Stimulated activated memory B cell treated with anti-CD40 and anti-IgM and Interleukin-4, amounts not matched to agents 10 μg/mL and 1 μg/mL and 100 μg/mL, for 72 hours (primary cell): ENCODE measurements at regions not wholly inside any gene's neighbourhood (a gene's known extent, or its start where the extent isn't known, plus 50 kb on each side); places are given as distances from the start of the nearest gene placed in this dataset.

Source experiments
- ATAC-seq: fragments of 150-1000 bp; cut with Tn5 transposase; 2 replicates; pipeline ENCODE4 v1.10.0; 2021
- H3K27ac Mint-ChIP-seq: one replicate; pipeline ENCODE4 v1.8.0; 2022; ENCODE audit warnings: mild to moderate bottlenecking, mixed read lengths
- H3K27me3 Mint-ChIP-seq: one replicate; pipeline ENCODE4 v1.8.0; 2022; ENCODE audit warnings: mixed read lengths
- H3K36me3 Mint-ChIP-seq: one replicate; pipeline ENCODE4 v1.8.0; 2022; ENCODE audit warnings: mixed read lengths
- H3K4me1 Mint-ChIP-seq: one replicate; pipeline ENCODE4 v1.8.0; 2022; ENCODE audit warnings: mixed read lengths
- H3K4me3 Mint-ChIP-seq: one replicate; pipeline ENCODE4 v1.8.0; 2022; ENCODE audit warnings: mild to moderate bottlenecking, moderate library complexity, mixed read lengths
- H3K9me3 Mint-ChIP-seq: one replicate; pipeline ENCODE4 v1.8.0; 2022; ENCODE audit warnings: mixed read lengths

- Mint-ChIP-seq H3K4me1 (no peaks in the 10 kb centered on the region), H3K4me3 (no peak overlapping the region)
These were observed 704.3 kb downstream of the FRK start for GRCh38 chr6:115356371-115356770.

GRCh38 chr6:115323001-115323400 lies 737.7 kb downstream of the FRK start:
- no peak for ATAC-seq
- Mint-ChIP-seq H3K27ac (no peak overlapping the region), H3K4me3 (no peak overlapping the region), H3K36me3 (no peaks in the 10 kb centered on the region), H3K27me3 (no peaks in the 10 kb centered on the region), H3K4me1 (no peaks in the 10 kb centered on the region), H3K9me3 (peaks cover 2% of the 10 kb centered on the region)

More at GRCh38 chr6:115356371-115356770, 704.3 kb downstream of the FRK start:
- ATAC-seq = no peak
- no peak overlapping the region for H3K27ac Mint-ChIP-seq
- H3K27me3 Mint-ChIP-seq = no peaks in the 10 kb centered on the region
- no peaks in the 10 kb centered on the region for H3K36me3 Mint-ChIP-seq
- H3K9me3 Mint-ChIP-seq = no peaks in the 10 kb centered on the region

DNA sequence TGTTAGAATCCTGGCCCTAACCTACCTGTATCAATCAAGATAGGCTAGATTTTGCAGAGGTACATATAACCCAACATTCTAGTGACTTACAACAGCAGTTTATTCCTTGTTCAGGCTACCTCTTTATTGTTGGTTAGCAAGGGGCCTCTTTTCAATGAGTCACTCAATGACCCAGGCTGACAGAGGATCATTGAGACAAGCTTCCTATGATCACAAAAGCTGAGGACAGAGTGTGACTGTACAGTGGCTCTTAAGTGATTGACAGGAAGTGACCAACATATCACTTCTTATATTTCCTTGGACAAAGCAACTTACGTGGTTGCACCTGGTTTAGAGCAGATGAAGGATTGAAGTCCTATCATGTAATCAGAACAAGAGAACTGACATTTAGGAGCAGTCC lies 740.9 kb downstream of the FRK start:
- Mint-ChIP-seq H3K36me3 (no peaks in the 10 kb centered on the region), H3K27ac (no peak overlapping the region), H3K4me3 (no peak overlapping the region), H3K27me3 (no peaks in the 10 kb centered on the region), H3K4me1 (no peaks in the 10 kb centered on the region), H3K9me3 (no peaks in the 10 kb centered on the region)
- ATAC-seq = no peak

DNA sequence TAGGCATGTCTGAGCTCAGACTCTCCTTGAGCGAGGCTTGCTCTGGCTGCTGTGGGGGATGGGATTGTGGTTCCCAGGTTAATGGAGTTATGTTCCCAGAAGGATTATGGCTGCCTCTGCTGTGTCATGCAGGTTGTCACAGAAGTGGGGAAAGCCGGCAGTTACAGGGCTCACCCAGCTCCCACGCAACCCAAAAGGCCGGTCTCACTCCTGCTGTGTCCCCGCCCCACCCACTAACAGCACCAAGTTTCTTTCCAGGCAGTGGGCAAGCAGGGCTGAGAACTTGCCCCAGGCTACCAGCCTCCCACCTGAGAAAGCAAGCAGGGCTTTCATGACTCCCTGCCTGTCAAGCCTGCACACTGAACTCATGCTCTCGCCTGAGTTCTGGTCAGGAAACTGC lies 750.5 kb downstream of the FRK start:
- H3K27me3 Mint-ChIP-seq = no peaks in the 10 kb centered on the region
- H3K27ac Mint-ChIP-seq = no peak overlapping the region
- H3K36me3 Mint-ChIP-seq = no peaks in the 10 kb centered on the region
- no peak for ATAC-seq
- no peak overlapping the region for H3K4me3 Mint-ChIP-seq
- H3K9me3 Mint-ChIP-seq = peaks cover 11% of the 10 kb centered on the region
- H3K4me1 Mint-ChIP-seq = no peaks in the 10 kb centered on the region

GRCh38 chr6:115302731-115303130 lies 758.0 kb downstream of the FRK start:
- no peak for ATAC-seq
- peaks cover 7% of the 10 kb centered on the region for H3K9me3 Mint-ChIP-seq
- H3K4me1 Mint-ChIP-seq = no peaks in the 10 kb centered on the region
- H3K4me3 Mint-ChIP-seq = no peak overlapping the region
- H3K36me3 Mint-ChIP-seq = no peaks in the 10 kb centered on the region
- no peak overlapping the region for H3K27ac Mint-ChIP-seq
- H3K27me3 Mint-ChIP-seq = no peaks in the 10 kb centered on the region

DNA sequence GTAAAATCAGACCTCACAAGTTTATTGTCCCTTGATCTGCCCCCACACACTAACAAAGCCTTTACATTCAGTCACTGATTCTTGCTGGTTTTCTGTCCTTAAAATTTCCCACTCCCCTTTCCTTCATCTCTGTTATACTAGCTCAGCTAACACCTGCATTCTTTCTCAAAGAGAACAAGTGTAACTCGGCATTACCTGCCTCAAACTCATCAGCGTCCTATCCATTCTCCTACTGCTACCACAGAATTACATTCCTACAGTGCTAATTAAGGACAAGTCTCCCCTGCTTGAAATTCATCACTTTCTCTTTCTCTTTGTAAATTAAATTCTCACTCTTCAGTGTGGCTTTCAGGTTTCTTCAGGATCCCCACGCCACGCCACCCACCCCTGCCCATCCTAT lies 773.2 kb downstream of the FRK start:
- H3K9me3 Mint-ChIP-seq = no peaks in the 10 kb centered on the region
- H3K36me3 Mint-ChIP-seq = no peaks in the 10 kb centered on the region
- H3K4me1 Mint-ChIP-seq = no peaks in the 10 kb centered on the region
- H3K4me3 Mint-ChIP-seq = no peak overlapping the region
- no peak overlapping the region for H3K27ac Mint-ChIP-seq
- ATAC-seq = no peak
- H3K27me3 Mint-ChIP-seq = no peaks in the 10 kb centered on the region

DNA sequence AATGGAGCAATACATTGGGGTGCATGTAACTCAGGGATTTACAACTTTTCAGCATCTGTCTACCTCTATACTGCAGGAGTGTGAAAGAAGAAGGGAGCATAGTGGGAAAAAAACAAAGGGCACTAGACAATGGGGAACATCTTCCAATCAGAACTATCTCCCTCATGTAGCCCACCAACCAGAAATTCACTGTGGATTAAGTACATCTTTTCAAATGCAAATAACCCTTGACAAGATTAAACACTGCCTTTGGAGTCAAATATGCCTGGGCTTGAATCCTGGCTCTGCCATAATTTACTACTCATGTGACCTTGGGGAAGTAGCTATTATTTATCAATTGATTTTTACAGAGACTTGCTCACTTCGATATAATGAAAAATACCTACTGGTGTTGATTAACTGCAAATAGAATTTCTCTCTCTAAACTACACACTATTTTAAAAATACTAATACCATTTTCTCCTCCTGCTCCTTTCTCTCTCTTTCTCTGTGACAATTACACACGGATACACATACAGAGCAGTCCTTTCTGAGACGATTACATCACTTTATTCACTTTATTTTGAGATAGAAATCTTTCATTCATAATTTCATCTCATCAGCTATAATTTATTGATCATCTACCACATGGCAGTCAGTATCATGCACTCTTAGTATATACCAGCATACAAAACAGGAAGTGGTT lies 783.7 kb downstream of the FRK start:
- no peak for ATAC-seq
- Mint-ChIP-seq H3K27ac (no peak overlapping the region), H3K36me3 (no peaks in the 10 kb centered on the region), H3K4me3 (no peak overlapping the region), H3K27me3 (no peaks in the 10 kb centered on the region), H3K4me1 (no peaks in the 10 kb centered on the region), H3K9me3 (no peaks in the 10 kb centered on the region)

DNA sequence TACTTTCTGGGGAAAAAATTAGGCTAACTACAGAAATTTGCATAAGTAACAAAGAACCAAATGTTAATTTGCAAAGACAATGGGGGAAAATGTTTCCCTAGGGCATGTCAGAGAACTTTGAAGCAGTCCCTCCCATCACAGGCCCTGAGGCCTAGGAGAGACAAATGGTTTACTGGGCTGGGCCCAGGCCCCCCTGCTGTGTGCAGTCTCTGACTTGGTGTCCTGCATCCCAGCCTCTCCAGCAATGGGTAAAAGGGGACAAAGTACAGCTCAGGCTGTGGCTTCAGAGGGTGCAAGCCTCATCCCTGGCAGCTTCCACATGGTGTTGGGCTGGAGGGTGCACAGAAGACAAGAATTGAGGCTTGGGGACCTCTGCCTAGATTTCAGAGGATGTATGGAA lies 788.4 kb downstream of the FRK start:
- Mint-ChIP-seq H3K4me3 (no peak overlapping the region), H3K27ac (no peak overlapping the region), H3K36me3 (no peaks in the 10 kb centered on the region), H3K4me1 (no peaks in the 10 kb centered on the region), H3K9me3 (peaks cover 4% of the 10 kb centered on the region), H3K27me3 (no peaks in the 10 kb centered on the region)
- no peak for ATAC-seq

DNA sequence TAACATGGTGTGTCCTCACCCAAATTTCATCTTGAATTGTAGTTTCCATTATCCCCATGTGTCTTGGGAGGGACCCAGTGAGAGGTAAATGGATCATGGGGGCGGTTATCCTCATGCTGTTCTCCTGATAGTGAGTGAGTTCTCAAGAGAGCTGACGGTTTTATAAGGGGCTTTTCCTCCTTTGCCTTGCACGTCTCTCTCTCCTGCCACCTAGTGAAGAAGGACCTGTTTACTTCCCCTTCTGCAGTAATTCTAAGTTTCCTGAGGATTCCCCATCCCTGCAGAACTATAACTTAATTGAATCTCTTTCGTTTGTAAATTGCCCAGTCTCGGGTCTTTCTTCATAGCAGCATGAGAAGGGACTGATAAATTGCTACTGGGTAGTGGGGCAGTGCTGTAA lies 789.3 kb downstream of the FRK start:
- ATAC-seq = no peak
- H3K27ac Mint-ChIP-seq = no peak overlapping the region
- no peaks in the 10 kb centered on the region for H3K27me3 Mint-ChIP-seq
- H3K4me3 Mint-ChIP-seq = no peak overlapping the region
- H3K9me3 Mint-ChIP-seq = peaks cover 4% of the 10 kb centered on the region
- no peaks in the 10 kb centered on the region for H3K36me3 Mint-ChIP-seq
- no peaks in the 10 kb centered on the region for H3K4me1 Mint-ChIP-seq

- Mint-ChIP-seq H3K27me3 (no peaks in the 10 kb centered on the region), H3K36me3 (no peaks in the 10 kb centered on the region), H3K4me3 (no peak overlapping the region), H3K9me3 (peaks cover 4% of the 10 kb centered on the region), H3K27ac (no peak overlapping the region), H3K4me1 (no peaks in the 10 kb centered on the region)
- ATAC-seq = no peak
These were observed 789.7 kb downstream of the FRK start for GRCh38 chr6:115270953-115271352.

- Mint-ChIP-seq H3K4me1 (no peaks in the 10 kb centered on the region), H3K9me3 (peaks cover 3% of the 10 kb centered on the region), H3K27me3 (no peaks in the 10 kb centered on the region), H3K36me3 (no peaks in the 10 kb centered on the region), H3K4me3 (no peak overlapping the region), H3K27ac (no peak overlapping the region)
- no peak for ATAC-seq
These were observed 819.3 kb downstream of the FRK start for GRCh38 chr6:115241373-115241772.

DNA sequence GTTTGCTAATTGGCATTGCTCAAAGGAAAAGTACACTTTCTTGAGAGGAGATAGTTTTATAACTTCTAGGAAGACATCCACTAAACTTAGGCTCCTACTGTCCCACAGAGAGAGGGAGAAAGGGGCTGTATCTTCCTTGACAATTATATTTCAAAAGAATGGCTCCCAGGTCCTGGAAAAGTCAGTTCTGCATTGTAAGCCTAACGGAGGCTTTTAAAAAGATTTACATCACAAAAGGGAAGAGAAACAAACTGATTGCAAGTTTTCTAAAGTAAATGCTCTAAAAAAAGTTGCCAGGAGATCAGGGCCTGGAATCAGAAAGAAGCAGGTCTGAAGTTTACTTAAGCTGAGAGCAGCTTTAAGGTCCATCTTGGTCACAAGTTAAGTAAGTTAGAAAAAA lies 839.5 kb downstream of the FRK start:
- Mint-ChIP-seq H3K27ac (no peak overlapping the region), H3K9me3 (peaks cover 12% of the 10 kb centered on the region), H3K27me3 (no peaks in the 10 kb centered on the region), H3K36me3 (no peaks in the 10 kb centered on the region), H3K4me3 (no peak overlapping the region), H3K4me1 (no peaks in the 10 kb centered on the region)
- no peak for ATAC-seq

DNA sequence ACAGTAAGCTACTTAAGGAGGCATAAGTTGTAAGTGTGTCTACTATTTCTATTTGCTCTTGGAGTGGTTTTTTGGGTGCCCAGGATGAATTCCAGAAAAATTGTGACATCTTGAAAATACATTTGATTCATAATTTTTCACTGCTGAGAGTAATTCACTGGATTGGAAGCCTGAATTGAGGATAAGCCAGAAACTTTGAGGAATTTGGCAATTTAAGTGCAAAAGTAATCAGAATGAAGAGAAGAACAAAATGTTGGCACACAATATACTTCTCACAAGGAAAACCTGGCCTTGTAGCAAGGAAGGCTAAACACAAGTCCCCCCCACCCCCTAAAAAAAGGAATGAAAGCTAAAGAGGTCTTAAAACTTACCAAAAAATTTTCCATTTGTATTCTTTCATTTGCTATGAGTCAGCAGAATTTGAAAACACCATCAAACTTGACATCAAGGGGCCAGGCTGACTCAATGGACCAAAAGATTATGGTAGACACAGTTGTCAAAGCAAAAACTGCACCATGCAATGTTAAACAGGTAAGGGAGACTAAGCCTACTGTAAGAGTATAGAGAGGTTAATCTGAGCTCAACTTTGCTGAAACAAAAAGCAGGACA lies 840.0 kb downstream of the FRK start:
- Mint-ChIP-seq H3K27ac (no peak overlapping the region), H3K4me3 (no peak overlapping the region), H3K4me1 (no peaks in the 10 kb centered on the region), H3K27me3 (no peaks in the 10 kb centered on the region), H3K36me3 (no peaks in the 10 kb centered on the region), H3K9me3 (peaks cover 12% of the 10 kb centered on the region)
- no peak for ATAC-seq

DNA sequence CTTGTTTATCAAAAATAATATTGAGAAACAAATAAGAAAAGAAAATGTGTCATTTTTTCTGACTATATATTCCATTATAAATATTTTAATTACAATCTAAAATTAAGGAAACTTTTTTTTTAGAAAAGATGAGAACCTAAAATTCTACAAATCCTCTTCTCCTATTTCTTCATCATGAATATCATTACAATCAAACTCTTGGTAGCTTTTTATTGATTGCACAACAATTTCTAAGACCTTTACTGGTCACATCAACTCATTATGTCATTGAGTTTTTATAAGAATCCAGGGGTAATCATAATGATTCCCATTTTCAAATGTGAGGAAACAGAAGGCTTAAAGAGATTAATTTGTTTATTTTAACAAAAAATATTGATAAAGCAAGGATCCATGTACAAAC lies 841.0 kb downstream of the FRK start:
- H3K27me3 Mint-ChIP-seq = no peaks in the 10 kb centered on the region
- no peak for ATAC-seq
- H3K4me1 Mint-ChIP-seq = no peaks in the 10 kb centered on the region
- H3K36me3 Mint-ChIP-seq = no peaks in the 10 kb centered on the region
- peaks cover 7% of the 10 kb centered on the region for H3K9me3 Mint-ChIP-seq
- H3K27ac Mint-ChIP-seq = no peak overlapping the region
- H3K4me3 Mint-ChIP-seq = no peak overlapping the region

DNA sequence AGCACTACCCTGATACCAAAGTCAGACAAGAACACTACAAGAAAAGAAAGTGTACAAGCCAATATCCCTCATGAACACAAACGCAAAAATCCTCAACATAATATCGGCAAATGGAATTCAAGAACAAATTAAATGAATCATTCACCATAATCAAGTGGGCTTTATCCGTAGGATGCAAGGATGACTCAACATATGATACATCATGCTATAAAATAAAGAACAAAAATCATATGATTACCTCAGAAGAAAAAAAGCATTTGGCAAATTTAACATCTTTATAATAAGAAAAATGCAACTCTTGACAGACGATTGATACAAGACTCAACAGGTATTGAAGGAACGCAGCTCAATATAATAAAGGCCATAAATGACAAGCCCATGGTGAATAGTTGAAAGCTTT lies 843.9 kb downstream of the FRK start:
- H3K4me1 Mint-ChIP-seq = no peaks in the 10 kb centered on the region
- peaks cover 7% of the 10 kb centered on the region for H3K9me3 Mint-ChIP-seq
- no peaks in the 10 kb centered on the region for H3K36me3 Mint-ChIP-seq
- ATAC-seq = no peak
- no peak overlapping the region for H3K4me3 Mint-ChIP-seq
- H3K27me3 Mint-ChIP-seq = no peaks in the 10 kb centered on the region
- H3K27ac Mint-ChIP-seq = no peak overlapping the region

DNA sequence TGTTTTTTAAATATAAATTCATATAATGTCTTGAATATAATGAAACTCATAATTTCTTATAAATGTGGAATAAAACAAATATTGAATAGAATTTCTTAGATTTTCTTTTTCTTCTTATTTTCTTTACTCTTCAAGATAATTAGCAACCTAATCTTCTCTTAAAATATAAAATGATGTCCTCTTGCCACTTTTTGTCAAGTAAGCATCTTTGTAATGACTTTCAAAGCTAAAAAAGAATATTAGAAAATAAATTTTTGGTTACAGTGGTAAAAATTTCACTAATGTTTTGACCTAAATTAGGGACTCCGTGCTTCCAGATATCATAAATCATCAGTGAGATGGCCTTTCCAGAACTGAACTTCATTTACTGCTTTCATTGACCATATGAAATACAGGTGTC lies 846.4 kb downstream of the FRK start:
- Mint-ChIP-seq H3K4me1 (no peaks in the 10 kb centered on the region), H3K4me3 (no peak overlapping the region), H3K9me3 (peaks cover 11% of the 10 kb centered on the region), H3K27ac (no peak overlapping the region), H3K27me3 (no peaks in the 10 kb centered on the region), H3K36me3 (no peaks in the 10 kb centered on the region)
- no peak for ATAC-seq
